ENCODE measurements at regions not wholly inside any gene's neighbourhood (a gene's known extent, or its start where the extent isn't known, plus 50 kb on each side); places are given as distances from the start of the nearest gene placed in this dataset.

DNA sequence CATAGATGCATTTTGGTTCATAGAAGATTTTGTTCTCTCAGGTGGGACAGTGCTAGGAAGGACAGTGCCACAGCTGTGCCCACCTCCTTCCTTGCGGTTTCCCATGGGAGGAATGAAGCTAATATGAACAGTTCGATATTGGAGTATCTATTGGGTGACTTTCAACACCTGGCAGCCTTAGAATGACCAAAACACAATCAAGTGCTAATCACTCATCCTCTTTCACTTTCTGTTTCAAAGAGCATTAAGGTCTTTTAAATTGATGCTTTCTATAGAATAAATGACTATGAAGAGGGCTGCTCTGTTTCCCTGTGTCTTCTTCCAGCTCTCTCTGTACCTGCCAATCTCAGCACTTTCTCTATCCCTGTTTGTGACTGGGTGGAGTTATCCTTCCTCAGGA lies 784.0 kb downstream of the MRPL39 start:
- ATAC-seq, result no peak
- 4% methylated on average over 2 of the region's 2 CpGs for WGBS (ENCODE audit: missing lambda C conversion rate)
- Histone ChIP-seq H3K27ac (no peak overlapping the region), H3K4me2 (no peak overlapping the region), H3K4me1 (no peaks in the 10 kb centered on the region), H3K9me3 (no peaks in the 10 kb centered on the region), H3K4me3 (no peak overlapping the region)
- DNase-seq (ENCODE audit: low read depth in 1 of 2, low spot score in 1 of 2), result no peak
- CTCF ChIA-PET, result no interaction called here
- POLR2A ChIA-PET, result no interaction called here
- FAIRE-seq, result no peak
- TF ChIP-seq NR3C1 (IDR thresholded peaks at IDR 0.05), result no peak
- TF ChIP-seq, protein P1, sequence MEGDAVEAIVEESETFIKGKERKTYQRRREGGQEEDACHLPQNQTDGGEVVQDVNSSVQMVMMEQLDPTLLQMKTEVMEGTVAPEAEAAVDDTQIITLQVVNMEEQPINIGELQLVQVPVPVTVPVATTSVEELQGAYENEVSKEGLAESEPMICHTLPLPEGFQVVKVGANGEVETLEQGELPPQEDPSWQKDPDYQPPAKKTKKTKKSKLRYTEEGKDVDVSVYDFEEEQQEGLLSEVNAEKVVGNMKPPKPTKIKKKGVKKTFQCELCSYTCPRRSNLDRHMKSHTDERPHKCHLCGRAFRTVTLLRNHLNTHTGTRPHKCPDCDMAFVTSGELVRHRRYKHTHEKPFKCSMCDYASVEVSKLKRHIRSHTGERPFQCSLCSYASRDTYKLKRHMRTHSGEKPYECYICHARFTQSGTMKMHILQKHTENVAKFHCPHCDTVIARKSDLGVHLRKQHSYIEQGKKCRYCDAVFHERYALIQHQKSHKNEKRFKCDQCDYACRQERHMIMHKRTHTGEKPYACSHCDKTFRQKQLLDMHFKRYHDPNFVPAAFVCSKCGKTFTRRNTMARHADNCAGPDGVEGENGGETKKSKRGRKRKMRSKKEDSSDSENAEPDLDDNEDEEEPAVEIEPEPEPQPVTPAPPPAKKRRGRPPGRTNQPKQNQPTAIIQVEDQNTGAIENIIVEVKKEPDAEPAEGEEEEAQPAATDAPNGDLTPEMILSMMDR (IDR thresholded peaks at IDR 0.05), result no peak
- TF ChIP-seq CEBPB (IDR thresholded peaks at IDR 0.05), result no peak
- TF ChIP-seq CBX2 (IDR thresholded peaks at IDR 0.05; ENCODE audit: borderline replicate concordance, low read depth), result no peak
- TF ChIP-seq ZSCAN20 (CRISPR knock-in tag; IDR thresholded peaks at IDR 0.05), result no peak
- TF ChIP-seq HEYL (CRISPR knock-in tag; IDR thresholded peaks at IDR 0.05), result no peak
- no peak for TF ChIP-seq POLR2AphosphoS2 (conservative IDR thresholded peaks at IDR 0.05; ENCODE audit: low read length)
- no peak for TF ChIP-seq HOXB13 (CRISPR knock-in tag; IDR thresholded peaks at IDR 0.05; ENCODE audit: low read depth)
- TF ChIP-seq, protein P2, sequence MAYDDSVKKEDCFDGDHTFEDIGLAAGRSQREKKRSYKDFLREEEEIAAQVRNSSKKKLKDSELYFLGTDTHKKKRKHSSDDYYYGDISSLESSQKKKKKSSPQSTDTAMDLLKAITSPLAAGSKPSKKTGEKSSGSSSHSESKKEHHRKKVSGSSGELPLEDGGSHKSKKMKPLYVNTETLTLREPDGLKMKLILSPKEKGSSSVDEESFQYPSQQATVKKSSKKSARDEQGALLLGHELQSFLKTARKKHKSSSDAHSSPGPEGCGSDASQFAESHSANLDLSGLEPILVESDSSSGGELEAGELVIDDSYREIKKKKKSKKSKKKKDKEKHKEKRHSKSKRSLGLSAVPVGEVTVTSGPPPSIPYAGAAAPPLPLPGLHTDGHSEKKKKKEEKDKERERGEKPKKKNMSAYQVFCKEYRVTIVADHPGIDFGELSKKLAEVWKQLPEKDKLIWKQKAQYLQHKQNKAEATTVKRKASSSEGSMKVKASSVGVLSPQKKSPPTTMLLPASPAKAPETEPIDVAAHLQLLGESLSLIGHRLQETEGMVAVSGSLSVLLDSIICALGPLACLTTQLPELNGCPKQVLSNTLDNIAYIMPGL (CRISPR knock-in tag; IDR thresholded peaks at IDR 0.05; ENCODE audit: borderline replicate concordance), result no peak
- TF ChIP-seq, protein P3, sequence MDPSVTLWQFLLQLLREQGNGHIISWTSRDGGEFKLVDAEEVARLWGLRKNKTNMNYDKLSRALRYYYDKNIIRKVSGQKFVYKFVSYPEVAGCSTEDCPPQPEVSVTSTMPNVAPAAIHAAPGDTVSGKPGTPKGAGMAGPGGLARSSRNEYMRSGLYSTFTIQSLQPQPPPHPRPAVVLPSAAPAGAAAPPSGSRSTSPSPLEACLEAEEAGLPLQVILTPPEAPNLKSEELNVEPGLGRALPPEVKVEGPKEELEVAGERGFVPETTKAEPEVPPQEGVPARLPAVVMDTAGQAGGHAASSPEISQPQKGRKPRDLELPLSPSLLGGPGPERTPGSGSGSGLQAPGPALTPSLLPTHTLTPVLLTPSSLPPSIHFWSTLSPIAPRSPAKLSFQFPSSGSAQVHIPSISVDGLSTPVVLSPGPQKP (IDR thresholded peaks at IDR 0.05; ENCODE audit: low read depth, low read length), result no peak
- no peak for TF ChIP-seq JUNB (IDR thresholded peaks at IDR 0.05)
- TF ChIP-seq RARB (CRISPR knock-in tag; IDR thresholded peaks at IDR 0.05), result no peak
- TF ChIP-seq TP53 (CRISPR knock-in tag; IDR thresholded peaks at IDR 0.05), result no peak
- TF ChIP-seq, protein P4, sequence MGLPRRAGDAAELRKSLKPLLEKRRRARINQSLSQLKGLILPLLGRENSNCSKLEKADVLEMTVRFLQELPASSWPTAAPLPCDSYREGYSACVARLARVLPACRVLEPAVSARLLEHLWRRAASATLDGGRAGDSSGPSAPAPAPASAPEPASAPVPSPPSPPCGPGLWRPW (IDR thresholded peaks at IDR 0.05), result no peak
- no peak for TF ChIP-seq EHMT2 (IDR thresholded peaks at IDR 0.05; ENCODE audit: low read depth)
- no peak for TF ChIP-seq RAD21 (conservative IDR thresholded peaks at IDR 0.05 in 1 of 2, IDR thresholded peaks at IDR 0.05 in 1 of 2)
- TF ChIP-seq, protein P5, sequence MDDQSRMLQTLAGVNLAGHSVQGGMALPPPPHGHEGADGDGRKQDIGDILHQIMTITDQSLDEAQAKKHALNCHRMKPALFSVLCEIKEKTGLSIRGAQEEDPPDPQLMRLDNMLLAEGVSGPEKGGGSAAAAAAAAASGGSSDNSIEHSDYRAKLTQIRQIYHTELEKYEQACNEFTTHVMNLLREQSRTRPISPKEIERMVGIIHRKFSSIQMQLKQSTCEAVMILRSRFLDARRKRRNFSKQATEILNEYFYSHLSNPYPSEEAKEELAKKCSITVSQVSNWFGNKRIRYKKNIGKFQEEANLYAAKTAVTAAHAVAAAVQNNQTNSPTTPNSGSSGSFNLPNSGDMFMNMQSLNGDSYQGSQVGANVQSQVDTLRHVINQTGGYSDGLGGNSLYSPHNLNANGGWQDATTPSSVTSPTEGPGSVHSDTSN (IDR thresholded peaks at IDR 0.05), result no peak

DNA sequence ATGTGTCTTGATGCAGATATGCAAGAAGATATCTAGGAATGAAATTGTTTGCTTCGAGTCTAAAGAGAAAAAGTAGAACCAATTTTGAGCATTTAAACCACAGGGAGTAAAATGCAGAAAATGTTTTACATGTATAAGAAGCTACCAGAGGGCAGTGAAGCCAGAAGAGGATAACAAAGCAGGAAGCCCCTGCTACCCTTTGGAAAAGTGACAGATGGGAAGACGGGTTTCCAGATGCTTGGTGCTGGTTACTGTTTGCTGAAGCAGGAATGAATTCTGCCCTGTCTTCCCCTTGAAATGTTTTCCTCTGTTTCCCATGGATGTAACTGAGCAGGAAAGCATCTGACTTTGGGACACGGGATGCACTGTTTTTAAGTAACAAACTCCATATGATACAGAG lies 822.2 kb downstream of the MRPL39 start:
- Histone ChIP-seq H3K4me3 (no peak overlapping the region), H3K4me1 (no peaks in the 10 kb centered on the region), H3K9me3 (no peaks in the 10 kb centered on the region), H3K4me2 (no peak overlapping the region), H3K27ac (no peak overlapping the region)
- 3% methylated on average over 3 of the region's 3 CpGs for WGBS (ENCODE audit: missing lambda C conversion rate)
- ChIA-PET POLR2A (no interaction called here), CTCF (no interaction called here)
- ATAC-seq, result no peak
- DNase-seq (ENCODE audit: low read depth in 1 of 2, low spot score in 1 of 2), result no peak
- TF ChIP-seq, protein P5 (IDR thresholded peaks at IDR 0.05), result no peak
- TF ChIP-seq JUN (IDR thresholded peaks at IDR 0.05), result no peak
- no peak for TF ChIP-seq JUNB (IDR thresholded peaks at IDR 0.05)
- no peak for FAIRE-seq

Data from A549 (cell line).